GM18520 (cell line): ENCODE measurements at regions not wholly inside any gene's neighbourhood (a gene's known extent, or its start where the extent isn't known, plus 50 kb on each side); places are given as distances from the start of the nearest gene placed in this dataset.
"Not testable (repeated sequence)": the region's sequence is repeated elsewhere in the genome, so short reads cannot be mapped to it uniquely, and the experiment has no call there.

Experiments
- ATAC-seq: cut with Tn5 transposase; IDR thresholded peaks from one replicate; pipeline ENCODE4 v1.9.1; 2021; ENCODE audit not compliant: unreplicated experiment

DNA sequence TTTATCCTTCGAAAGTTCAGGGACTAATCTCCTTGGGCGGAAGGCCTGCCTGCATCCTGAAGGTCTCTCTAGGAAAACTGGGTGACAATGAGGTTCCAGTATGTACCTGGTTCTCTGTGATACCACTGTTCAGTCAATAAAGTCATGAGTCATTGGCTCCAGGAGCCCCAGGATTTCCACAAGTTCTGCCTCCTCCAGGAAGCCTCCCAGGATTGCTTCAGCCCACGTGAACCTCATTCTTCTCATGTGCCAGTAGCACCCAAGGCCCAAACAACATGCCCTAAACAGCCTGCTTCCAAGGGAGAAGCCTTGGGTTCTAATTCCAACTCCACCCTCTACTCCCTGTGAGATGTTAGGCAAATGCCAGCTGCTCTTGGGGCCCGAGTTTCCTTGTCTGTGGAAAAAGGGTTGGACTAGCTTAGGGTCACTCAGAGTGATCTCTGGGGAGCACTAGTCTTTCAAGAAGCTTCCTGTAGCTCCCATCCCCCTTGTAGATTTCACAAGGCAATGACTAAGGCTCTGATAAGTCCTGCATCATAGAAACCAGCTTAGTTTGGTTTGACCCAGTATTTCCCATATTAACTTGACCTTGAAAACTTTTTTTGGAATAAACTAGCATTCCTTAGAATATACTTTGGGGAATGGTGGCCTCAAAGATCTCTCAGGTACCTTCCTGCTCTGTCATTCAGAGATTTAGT is 118.3 kb upstream of the ATP2B2 start:
- no peak for ATAC-seq

DNA sequence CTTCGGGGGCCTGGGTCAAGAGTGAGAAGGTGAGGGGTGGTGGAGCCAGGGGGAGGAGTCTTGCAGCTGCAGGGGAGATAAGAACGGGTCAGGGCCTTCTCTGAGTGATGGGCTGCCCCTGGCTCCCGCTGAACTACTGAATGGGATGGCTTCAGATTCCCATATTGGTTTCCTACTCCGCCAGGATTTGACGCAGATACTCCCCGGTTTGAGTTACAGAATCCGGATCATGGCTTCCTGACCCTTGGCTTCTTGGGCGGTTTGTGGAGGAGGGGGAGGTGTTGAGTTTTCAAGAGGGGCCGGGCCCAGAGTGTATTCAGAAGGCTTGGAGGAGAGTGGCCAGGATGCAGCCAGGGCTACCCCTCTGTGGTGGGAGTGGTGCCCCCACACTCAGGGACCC is 119.9 kb upstream of the ATP2B2 start:
- no peak for ATAC-seq

DNA sequence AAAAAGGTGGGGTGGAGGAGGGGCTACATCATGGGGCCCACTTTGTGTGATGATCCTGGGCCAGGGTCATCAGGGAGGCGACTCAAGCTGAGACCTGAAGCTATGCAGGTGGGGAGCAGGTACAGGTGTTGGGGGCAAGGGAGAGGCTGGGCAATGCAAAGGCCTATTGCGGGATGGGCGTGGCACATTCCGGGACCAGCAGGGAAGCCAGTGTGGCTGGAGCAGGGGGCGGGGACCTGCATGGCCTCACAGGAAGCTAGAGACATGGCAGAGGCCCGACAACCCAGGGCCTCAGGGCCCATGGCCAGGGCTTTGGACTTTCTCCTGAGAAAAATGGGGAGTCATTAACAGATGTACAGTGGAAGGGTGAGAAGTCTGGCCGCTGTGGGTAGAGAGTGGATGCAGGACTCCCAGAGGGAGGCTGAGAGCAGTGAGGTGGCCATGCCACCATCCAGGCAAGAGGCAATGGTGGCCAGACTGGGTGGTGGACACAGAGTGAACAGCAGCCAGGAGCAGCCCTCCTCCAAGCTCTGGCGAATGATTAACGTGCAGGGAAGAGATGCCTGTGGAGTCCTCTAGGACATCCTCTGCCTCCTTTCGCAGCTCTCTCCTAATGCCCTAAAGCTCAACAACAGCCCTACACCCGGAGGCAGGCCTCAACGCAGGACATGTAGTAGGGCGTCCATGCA is 122.6 kb upstream of the ATP2B2 start:
- ATAC-seq = no peak

DNA sequence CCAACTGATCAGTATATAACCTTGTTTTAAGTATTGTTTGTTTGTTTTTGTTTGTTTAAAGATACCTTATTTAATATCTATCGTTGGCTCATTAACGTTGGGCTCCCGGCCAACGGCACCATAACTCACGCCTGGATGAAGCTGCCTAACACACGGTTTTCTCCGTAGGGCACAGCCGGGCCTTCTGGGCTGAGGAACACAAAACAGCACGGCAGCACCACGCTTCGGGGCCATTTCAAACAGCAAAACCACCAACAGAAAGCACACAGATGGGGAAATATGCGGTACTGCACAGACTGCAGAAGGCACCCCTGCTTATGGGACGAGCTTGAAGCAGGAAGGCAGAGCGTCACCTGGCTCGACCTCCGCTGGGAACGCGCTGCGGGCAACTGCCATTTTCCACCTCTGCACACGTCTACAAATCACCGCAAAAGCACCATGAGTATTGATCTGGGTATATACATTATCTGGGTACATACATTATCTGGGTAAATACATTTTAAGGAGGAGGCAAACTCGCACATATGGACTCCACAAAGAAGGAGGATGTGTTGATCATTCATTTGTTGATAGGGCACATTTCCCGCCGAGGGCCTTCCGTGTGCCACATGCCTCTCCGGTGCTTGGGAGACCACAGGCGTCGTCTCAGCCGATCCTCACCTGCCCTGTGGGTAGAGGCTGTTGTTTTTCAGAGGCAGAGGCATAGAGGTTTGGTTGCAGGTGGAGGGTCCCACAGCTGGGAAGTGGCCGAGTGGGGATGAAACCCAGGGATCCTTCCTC is 123.7 kb upstream of the ATP2B2 start:
- no peak for ATAC-seq

DNA sequence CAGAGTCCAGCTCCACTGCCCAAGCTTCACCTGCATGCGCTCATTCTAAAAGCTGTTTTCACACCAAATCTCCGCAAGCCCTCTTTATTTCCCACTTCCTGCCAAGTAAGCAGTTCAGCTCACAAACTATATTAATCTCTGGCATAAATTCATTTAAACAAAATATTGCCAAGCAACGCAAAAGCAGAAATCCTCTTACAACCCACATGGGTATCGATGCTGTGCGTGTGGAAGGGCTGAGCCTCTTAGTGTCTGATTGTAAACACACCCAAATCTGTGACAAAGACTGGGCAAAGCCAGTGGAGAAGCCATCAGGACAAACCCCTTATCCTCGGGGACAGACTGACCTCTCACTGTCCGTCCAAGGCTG is 124.3 kb upstream of the ATP2B2 start:
- ATAC-seq = no peak

DNA sequence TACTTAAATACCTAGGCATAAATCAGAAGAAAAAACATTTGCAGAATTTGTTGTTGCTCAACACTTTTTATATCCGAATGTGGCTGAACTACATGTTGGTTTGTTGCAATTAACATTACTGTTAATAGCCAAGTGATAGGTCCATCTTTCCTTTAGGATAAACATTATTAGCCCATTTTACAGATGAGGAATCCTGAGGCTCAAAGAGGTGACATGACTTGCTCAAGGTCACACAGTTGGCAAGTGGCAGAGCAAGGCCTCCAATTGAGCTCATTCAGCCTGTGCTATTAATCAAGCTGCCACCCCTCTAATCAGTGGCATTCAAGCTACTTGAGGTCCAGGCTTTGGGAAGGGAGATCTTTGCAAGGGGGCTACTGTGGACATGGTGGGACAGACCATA is 125.8 kb upstream of the ATP2B2 start:
- ATAC-seq = no peak

DNA sequence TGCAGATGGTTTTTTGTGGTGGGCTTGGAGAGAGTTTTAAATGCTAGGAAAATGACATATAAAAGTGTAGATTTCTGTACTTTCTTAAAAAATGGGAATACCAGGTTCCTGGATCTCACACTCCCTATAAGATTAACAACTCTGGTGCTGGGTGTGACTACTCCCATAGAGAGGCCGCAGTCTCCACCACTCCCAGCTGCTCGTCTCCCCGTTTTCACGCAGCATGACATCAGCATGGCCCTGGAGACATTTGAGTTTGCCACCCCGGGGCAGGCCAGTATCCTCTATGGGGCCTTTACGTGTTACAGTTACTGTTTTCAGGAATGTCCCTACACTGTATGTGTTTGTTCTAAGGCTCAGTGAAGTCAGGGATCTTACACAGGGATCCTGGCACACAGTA is 126.7 kb upstream of the ATP2B2 start:
- ATAC-seq = no peak

DNA sequence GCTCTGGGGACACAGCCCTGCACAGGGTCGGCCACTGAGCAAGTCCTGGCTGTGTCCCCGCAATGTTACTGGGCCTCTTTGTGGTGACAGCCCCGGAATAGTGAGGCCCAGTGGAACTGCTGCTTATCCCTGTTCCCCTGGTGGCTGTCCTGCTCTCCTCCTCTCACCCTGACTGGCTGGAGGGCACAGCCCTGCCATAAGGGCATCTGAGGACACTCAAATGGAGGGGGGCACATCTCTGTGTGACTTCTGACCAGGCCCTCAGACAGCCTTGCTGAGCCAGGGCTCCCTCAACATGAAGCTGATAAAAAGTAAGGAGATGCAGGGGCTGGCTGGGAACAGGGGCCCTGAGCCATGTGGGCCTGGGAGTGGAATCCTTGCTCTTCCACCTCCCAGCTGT is 127.4 kb upstream of the ATP2B2 start:
- ATAC-seq = no peak

DNA sequence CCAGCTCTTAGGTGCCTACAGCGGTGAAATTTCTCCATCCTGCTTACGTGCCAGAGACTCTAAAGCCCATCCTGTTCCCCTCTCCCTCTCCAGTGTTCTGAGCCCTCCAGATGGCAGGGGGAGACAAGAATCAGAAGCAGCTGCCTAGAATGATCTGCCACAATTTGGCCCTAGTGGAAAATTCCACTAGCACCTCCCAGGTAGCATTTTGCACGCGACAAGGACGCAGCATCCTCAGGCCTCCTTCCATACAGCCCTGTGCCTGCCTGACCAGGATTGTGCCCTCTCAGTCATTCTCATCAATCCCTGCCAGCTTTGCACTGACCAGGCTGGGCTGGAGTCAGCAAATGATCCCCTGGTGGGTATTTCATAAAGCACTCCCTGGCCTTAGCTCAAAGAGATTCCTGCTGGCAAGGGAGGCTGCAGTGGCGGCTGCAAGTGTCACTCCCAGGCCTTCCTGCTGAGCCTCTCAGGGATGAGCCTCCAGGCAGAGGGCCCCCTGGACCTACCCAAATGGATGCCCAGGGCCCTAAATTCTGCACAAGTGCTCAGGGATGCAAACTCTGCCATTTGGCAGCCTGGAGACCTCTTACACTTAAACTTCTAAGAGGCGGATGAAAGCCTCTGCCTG is 130.2 kb upstream of the ATP2B2 start:
- ATAC-seq = no peak

DNA sequence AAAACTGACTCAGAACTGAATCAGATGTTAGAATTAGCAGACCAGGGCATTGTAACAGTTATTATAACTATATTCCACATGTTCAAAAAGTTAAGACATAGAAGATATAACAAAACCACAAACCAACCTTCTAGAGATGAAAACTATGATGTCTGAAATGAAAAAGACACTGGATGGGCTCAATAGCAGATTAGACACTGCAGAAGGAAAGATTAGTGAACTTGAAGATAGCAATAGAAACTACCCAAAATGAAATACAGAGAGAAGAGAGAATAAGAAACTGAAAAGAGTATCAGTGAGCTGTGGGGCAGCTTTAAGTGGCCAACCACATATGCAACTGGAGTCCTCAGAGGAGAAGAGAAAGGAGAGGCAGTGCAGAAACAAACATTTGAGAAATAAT is 132.0 kb upstream of the ATP2B2 start:
- ATAC-seq = no peak

DNA sequence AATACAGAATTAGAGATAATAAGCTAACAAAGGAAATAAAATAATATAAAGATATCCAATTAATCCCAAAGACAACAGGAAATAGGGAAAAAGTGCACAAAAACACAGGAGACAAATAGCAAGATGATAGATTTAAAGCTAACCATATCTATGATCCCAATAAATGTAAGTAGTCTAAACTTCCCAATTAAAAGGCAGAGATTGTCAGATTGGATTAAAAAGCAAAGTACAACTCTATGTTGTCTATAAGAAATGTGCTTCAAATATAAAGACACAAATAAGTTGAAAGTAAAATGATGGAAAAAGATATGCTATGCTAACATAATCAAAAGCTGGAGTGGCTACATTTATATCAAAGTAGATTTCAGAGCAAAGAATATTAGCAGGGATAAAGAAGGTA is 133.1 kb upstream of the ATP2B2 start:
- no peak for ATAC-seq

DNA sequence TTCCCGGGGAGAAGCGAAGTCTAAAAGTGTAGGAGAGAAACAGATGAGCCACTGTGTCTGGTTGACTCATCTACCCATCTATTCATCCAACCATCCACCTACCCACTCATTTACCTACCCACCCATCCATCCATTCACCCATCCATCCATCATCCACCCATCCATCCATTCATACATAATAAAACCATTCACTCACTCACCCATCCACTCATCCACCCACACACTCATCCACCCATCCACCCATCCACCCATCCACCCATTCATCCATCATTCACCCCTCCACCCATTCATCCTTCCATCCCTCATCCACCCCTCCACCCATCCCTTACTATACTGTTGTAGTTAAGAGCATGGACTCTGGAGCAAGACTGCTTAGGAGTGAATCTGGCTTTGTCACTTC is 136.4 kb upstream of the ATP2B2 start:
- no peak for ATAC-seq

DNA sequence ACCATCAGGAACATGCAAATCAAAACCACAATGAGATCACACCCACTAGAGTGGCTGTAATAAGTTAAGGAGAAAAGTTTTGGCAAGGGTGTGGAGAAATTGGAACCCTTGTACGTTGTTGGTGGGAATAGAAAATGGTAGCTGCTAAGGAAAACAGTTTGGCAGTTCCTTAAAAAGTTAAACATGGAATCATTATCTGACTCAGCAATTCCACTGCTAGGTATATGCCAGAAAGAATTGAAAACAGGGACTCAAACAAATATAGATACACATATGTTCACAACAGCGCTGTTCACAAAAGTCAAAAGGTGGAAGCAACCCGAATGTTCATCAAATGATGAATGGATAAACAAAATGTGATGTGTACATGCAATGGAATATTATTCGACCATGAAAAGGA is 138.8 kb upstream of the ATP2B2 start:
- no peak for ATAC-seq

DNA sequence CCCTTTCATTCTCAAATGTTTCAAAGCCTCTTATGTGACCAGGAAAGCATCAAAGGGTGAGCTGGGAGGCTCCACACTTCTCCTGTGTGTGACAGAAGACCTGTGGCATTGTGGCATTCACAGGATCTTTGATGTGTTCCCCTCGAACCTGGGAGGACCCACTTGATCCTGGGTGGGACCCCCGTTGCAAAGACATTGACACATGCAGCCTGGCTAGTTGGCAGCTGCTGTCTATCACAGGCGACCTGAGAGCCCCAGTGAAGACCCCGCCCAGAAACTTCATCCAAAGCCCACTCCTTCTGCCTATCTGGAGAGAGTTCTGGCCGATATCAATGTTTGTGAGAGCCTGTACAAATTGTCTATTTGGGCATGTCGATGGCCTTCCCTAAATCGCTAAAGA is 140.4 kb upstream of the ATP2B2 start:
- no peak for ATAC-seq

DNA sequence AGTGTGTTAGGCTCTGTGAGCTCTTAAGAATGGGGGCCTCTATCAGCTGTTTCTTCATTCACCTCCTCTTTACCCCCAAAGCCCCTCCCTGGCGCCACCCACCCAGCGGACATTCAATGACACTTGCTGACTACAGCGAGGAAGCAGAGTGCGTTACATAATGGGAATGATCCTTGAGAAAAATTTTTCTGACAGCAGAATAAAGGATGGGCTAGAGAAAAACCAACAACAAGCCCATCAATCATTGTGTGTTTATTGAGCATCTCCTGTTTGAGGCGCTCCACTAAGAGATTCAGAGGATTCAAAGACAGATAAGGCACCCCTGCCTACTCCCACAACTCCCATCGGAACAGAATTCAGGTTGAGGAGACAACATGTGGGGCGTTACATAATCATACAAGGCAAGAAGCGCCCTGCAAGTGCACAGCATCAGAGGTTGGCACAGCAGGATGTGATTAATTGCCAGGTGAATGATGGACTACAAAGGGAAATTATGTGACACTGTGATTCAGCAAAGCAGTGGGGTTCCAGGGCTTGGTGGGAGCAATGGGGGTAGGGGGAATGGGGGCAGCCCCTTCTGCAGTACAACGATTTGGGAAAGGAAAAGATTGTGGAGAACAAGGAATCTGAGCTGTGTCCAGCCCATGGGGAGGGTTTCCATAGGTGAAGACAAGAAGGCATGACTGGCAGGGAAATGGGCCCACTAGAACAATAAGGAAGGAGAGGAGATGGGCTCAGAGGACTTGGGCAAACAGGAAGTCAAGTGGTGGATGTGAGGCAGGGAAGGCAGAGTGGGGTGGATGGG is 141.3 kb upstream of the ATP2B2 start:
- ATAC-seq = no peak

DNA sequence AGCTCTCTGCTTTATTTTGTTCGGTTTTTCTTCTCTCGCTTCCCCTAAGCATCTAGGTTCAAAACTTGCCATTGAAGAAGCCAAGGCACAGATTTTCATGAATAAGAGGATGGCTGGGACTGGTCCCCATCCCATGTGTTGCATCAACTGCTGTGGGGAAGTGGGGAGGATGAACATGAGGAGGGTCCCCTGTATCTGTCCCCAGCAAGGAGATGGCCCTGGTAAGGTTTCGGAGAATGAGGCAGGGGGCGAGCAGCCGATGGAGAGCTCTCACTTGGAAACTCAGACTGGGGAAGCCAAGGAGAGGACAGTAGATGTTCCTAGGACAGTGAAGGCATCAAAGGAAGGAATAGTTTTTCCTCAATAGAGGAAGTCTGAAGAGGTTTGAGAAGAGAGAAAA is 142.0 kb upstream of the ATP2B2 start:
- no peak for ATAC-seq

DNA sequence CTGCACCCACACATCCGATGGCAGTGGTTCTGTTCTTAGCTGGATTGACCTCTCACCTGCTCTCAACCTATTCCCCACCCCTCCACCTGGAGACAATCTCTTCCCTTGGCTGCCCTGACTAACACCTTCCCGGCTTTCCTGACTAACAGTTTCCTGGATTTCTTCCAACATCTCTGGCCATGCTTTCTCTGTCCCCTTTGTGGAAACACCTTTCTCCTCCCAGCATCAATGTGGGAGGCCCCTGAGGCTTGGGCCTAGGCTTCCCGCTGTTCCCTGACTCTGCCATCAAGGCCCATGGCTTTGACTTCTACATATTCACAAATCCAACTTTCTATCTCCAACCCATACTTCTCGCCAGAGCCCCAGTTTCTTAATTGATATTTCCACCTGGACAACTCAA is 142.8 kb upstream of the ATP2B2 start:
- ATAC-seq = no peak

DNA sequence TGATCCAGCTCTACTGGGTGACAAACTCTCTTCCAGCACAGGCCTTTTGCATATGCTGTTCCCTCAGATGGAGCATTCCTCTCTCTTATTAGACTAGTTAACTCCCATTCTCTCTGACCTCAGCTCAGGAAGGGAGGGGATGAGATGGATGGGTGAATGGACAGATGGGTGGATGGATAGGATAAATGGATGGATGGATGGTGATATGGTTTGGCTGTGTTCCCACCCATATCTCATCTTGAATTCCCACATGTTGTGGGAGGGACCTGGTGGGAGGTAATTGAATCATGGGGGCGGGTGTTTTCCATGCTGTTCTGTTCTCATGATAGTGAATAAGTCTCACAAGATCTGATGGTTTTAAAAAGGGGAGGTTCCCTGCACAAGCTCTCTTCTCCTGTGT is 144.1 kb upstream of the ATP2B2 start:
- not testable (repeated sequence) for ATAC-seq

DNA sequence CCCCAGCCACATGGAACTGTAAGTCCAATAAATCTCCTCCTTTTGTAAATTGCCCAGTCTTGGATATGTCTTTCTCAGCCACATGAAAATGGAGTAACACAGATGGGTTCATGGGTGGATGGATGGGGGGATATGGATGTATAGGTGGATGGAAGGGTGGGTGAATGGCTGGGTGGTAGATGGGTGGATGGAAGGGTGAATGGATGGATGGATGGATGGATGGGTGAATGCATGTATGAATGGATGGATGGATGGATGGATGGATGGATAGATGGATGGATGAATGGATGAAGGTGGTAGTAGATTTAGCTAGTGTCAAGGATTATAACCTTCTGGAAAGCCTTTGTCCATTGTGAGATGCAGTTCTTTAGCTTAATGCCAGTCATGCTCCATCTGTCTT is 146.1 kb upstream of the ATP2B2 start:
- ATAC-seq = no peak

DNA sequence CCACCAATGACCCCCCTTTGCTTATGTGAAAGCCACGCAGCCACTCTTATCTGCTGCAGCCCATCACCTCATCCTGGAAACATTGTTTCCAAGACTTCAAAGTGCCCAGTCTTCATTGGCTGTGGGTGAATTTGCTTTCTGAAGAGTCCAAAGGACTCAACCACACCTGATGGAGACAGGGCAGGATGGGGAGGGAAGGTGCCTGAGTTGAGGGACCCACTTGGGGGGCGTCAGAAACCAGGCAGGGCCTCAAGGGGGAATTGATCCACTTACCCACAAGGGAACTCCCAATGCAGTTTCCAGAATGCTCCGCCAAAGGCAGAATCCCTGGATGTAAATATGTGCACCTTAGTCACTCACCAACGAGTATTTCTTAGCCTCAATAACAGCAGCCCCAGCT is 147.9 kb upstream of the ATP2B2 start:
- no peak for ATAC-seq
